ENCODE measurements at regions not wholly inside any gene's neighbourhood (a gene's known extent, or its start where the extent isn't known, plus 50 kb on each side); places are given as distances from the start of the nearest gene placed in this dataset.

DNA sequence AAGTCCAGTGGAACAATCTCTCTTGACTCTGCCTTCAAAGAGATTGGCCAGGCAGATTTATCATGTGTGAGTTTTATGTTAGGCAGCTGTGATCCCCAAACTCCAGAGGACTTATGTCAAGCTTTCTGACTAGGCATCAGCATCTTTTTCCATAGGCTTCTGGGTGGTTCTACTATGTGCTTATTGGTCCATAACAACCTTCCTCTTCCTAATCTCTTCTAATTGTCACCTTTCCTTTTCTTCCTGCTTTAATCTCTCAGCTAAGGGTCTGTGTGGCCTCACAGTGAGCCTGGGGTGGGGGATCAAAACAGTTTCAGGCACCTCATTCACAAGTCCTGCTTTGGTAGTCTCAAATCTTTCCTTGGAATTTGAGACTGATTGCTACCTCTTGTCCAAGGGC is 170.9 kb upstream of the CHD1 start:
- no peaks in the 10 kb centered on the region for H3K4me1 ChIP-seq (ENCODE audit: control insufficient read depth, low read length)
- H3K27me3 ChIP-seq (ENCODE audit: control insufficient read depth, low read length) = no peaks in the 10 kb centered on the region
- H3K9me2 ChIP-seq (replicated peaks; ENCODE audit: control insufficient read depth, low read length) = no peaks in the 10 kb centered on the region
- TF ChIP-seq EZH2phosphoT487 (IDR thresholded peaks at IDR 0.05; ENCODE audit: borderline replicate concordance, low read length) = no peak
- no peak for TF ChIP-seq CTCF (IDR thresholded peaks at IDR 0.05; ENCODE audit: low read depth, low read length, poor library complexity, severe bottlenecking)
- no peak overlapping the region for H3K4me2 ChIP-seq (ENCODE audit: low read length)
- H3K9me3 ChIP-seq (ENCODE audit: control insufficient read depth, insufficient read depth, low read length) = no peaks in the 10 kb centered on the region
- H3F3A ChIP-seq (ENCODE audit: control insufficient read depth, insufficient read depth) = no peaks in the 10 kb centered on the region
- no peak overlapping the region for H3K27ac ChIP-seq (ENCODE audit: low read depth, low read length)
- H3K4me3 ChIP-seq (ENCODE audit: low read length) = no peak overlapping the region
- no peaks in the 10 kb centered on the region for H3K79me2 ChIP-seq (ENCODE audit: control insufficient read depth, low read length)
- H4K20me1 ChIP-seq (ENCODE audit: control insufficient read depth, insufficient read depth, low read depth, low read length) = no peaks in the 10 kb centered on the region
- no peaks in the 10 kb centered on the region for H3K36me3 ChIP-seq (ENCODE audit: control insufficient read depth, low read length)

DNA sequence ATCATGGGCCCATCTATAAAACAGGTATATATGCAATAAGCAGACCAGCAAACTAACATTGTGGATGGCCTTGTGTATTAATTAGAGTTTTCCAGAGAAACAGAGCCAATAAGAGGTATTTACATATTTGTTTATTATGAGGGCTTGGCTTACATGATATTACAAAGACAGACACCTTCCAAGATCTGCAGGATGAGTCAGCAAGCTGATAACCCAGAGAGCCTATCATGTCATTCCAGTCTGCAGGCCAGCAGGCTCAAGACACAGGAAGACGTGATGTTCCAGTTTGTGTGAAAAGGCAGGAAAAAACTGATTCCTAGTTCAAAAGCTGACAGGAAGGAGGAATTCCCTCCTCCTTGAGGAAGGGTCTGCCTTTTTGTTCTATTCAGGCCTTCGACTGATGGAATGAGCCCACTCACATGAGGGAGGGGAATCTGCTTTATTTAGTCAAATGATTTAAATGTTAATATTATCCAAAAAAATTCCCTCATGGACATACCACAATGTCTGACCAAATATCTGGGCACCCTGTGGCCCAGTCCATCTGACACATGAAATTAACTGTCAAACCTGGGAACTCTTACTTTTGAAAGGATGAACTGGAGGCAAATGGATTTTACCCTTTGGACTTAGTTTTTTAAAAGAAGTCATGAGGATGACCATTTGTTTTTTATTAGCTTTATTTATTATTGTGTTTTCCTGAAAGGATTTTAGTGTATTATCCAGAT is 161.2 kb upstream of the CHD1 start:
- Histone ChIP-seq H3K9me2 (replicated peaks; ENCODE audit: control insufficient read depth, low read length) (no peaks in the 10 kb centered on the region), H3K4me2 (ENCODE audit: low read length) (no peak overlapping the region), H3K9me3 (ENCODE audit: control insufficient read depth, insufficient read depth, low read length) (no peaks in the 10 kb centered on the region), H4K20me1 (ENCODE audit: control insufficient read depth, insufficient read depth, low read depth, low read length) (no peaks in the 10 kb centered on the region), H3K27me3 (ENCODE audit: control insufficient read depth, low read length) (no peaks in the 10 kb centered on the region), H3K36me3 (ENCODE audit: control insufficient read depth, low read length) (no peaks in the 10 kb centered on the region), H3K4me1 (ENCODE audit: control insufficient read depth, low read length) (no peaks in the 10 kb centered on the region), H3F3A (ENCODE audit: control insufficient read depth, insufficient read depth) (no peaks in the 10 kb centered on the region), H3K27ac (ENCODE audit: low read depth, low read length) (no peak overlapping the region), H3K4me3 (ENCODE audit: low read length) (no peak overlapping the region), H3K79me2 (ENCODE audit: control insufficient read depth, low read length) (no peaks in the 10 kb centered on the region)
- TF ChIP-seq CTCF (IDR thresholded peaks at IDR 0.05; ENCODE audit: low read depth, low read length, poor library complexity, severe bottlenecking) (no peak), EZH2phosphoT487 (IDR thresholded peaks at IDR 0.05; ENCODE audit: borderline replicate concordance, low read length) (no peak)

- TF ChIP-seq CTCF (IDR thresholded peaks at IDR 0.05; ENCODE audit: low read depth, low read length, poor library complexity, severe bottlenecking) = no peak
- TF ChIP-seq EZH2phosphoT487 (IDR thresholded peaks at IDR 0.05; ENCODE audit: borderline replicate concordance, low read length) = no peak
- Histone ChIP-seq H3K27ac (ENCODE audit: low read depth, low read length) (no peak overlapping the region), H4K20me1 (ENCODE audit: control insufficient read depth, insufficient read depth, low read depth, low read length) (no peaks in the 10 kb centered on the region), H3K27me3 (ENCODE audit: control insufficient read depth, low read length) (no peaks in the 10 kb centered on the region), H3K79me2 (ENCODE audit: control insufficient read depth, low read length) (no peaks in the 10 kb centered on the region), H3K9me3 (ENCODE audit: control insufficient read depth, insufficient read depth, low read length) (no peaks in the 10 kb centered on the region), H3K36me3 (ENCODE audit: control insufficient read depth, low read length) (no peaks in the 10 kb centered on the region), H3K9me2 (replicated peaks; ENCODE audit: control insufficient read depth, low read length) (no peaks in the 10 kb centered on the region), H3K4me1 (ENCODE audit: control insufficient read depth, low read length) (no peaks in the 10 kb centered on the region), H3K4me3 (ENCODE audit: low read length) (no peak overlapping the region), H3K4me2 (ENCODE audit: low read length) (no peak overlapping the region), H3F3A (ENCODE audit: control insufficient read depth, insufficient read depth) (no peaks in the 10 kb centered on the region)
Measured at GRCh38 chr5:99088309-99088708, 159.5 kb upstream of the CHD1 start.
